ES-I3 (cell line): ENCODE measurements at regions not wholly inside any gene's neighbourhood (a gene's known extent, or its start where the extent isn't known, plus 50 kb on each side); places are given as distances from the start of the nearest gene placed in this dataset.

ENCODE experiments used
- H3K36me3 ChIP-seq: 2 replicates; pipeline ENCODE4 v1.6.1; 2013; ENCODE audit warnings: mild to moderate bottlenecking, low read length, control low read depth, moderate library complexity; ENCODE audit not compliant: insufficient read depth
- H3K4me1 ChIP-seq: 2 replicates; pipeline ENCODE4 v1.6.1; 2013; ENCODE audit warnings: mild to moderate bottlenecking, control low read depth, low read length; ENCODE audit not compliant: insufficient read depth
- H3K9ac ChIP-seq: 2 replicates; pipeline ENCODE4 v1.6.1; 2013; ENCODE audit warnings: low read depth, mild to moderate bottlenecking, low read length, moderate library complexity
- H3K9me3 ChIP-seq: 2 replicates; pipeline ENCODE4 v1.6.1; 2013; ENCODE audit warnings: mild to moderate bottlenecking, low read length, moderate library complexity; ENCODE audit not compliant: control insufficient read depth, insufficient read depth

DNA sequence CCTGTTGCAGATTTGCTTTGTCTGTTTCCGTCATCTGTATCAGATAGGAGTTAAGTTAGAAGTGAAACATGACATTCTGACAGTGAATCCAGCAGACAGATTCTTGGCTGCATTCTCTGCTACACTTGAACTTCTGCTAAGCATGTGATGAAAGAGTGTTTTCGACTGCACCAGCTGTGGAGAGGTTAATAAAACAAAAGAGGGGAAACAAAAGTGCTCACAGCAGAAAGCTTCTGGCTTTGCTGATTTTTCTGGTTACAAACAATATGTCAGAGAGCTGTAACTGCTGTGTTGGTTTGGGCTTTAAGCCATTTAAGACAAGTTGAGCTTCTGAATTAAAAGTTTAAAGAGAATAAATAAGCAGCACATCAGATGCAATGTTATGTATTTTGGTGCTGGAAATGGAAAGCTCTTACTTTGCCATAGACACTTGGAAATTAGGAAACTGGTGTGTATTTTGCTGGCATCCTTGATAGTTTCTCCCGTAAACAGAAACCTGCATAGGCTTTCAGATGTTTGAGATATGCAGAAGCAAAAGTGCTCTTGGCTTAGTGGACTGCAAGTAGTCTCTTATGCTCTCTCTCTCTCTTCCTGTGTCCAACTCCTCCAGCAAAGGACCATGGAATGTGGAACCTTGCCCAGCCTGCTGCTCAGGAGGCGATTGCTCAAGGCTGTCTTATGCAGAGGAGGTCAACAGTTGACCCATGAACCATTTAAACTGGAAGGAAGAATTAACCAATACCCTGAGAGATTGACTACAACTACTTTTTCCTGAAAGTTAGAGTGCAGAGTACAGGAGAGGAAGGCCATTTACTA is 104.9 kb downstream of the RPS12 start:
- H3K9me3 ChIP-seq = no peaks in the 10 kb centered on the region
- no peaks in the 10 kb centered on the region for H3K36me3 ChIP-seq
- H3K4me1 ChIP-seq = peaks cover 6% of the 10 kb centered on the region; the same call in 1 of the 2 replicates
- no peak overlapping the region for H3K9ac ChIP-seq

DNA sequence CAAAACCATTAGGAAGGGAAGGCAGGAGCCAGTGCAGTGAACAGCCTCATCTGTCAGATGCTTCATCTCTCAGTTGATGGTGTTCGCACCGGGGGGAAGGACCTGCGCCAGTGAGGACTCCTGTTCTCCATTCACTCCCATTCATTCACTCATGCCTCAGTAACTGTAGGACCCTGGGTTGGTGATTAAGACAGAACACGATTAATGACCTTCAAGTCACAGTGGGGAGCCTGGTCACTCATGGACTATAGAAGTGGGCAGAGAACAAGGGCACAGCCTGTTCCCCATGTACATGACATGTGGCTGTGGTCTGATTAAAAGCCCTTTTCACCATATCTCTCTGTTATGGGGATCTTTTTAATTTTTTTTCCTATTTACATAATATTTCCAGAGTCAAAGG is 113.3 kb downstream of the RPS12 start:
- H3K4me1 ChIP-seq = no peaks in the 10 kb centered on the region
- H3K9ac ChIP-seq = no peak overlapping the region
- no peaks in the 10 kb centered on the region for H3K9me3 ChIP-seq
- H3K36me3 ChIP-seq = no peaks in the 10 kb centered on the region

GRCh38 chr6:132929141-132929540 is 114.8 kb downstream of the RPS12 start:
- Histone ChIP-seq H3K4me1 (no peaks in the 10 kb centered on the region), H3K9me3 (no peaks in the 10 kb centered on the region), H3K36me3 (no peaks in the 10 kb centered on the region), H3K9ac (no peak overlapping the region)

DNA sequence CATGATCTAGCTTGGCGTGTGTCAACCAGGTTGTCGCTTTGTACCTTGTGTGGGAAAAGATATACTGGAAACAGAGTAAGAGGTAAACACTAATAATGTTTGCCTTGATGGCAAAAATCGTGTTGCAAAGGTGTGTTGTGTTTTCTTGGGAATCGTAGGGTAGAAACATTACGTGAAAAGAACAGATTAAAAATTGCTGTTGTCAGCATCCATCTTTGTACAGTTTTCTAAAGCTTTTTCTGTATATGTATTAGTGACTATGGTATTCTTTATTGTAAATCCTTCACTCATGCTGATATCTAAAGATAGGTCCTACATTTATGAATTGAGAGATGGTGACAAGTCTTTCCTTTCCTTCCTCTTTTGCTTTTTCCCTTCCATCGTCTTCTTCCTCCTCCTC is 116.9 kb downstream of the RPS12 start:
- no peaks in the 10 kb centered on the region for H3K4me1 ChIP-seq
- H3K36me3 ChIP-seq = no peaks in the 10 kb centered on the region
- no peaks in the 10 kb centered on the region for H3K9me3 ChIP-seq
- no peak overlapping the region for H3K9ac ChIP-seq

GRCh38 chr6:132931936-132932514 is 117.7 kb downstream of the RPS12 start:
- Histone ChIP-seq H3K9ac (no peak overlapping the region), H3K9me3 (no peaks in the 10 kb centered on the region), H3K36me3 (no peaks in the 10 kb centered on the region), H3K4me1 (no peaks in the 10 kb centered on the region)

DNA sequence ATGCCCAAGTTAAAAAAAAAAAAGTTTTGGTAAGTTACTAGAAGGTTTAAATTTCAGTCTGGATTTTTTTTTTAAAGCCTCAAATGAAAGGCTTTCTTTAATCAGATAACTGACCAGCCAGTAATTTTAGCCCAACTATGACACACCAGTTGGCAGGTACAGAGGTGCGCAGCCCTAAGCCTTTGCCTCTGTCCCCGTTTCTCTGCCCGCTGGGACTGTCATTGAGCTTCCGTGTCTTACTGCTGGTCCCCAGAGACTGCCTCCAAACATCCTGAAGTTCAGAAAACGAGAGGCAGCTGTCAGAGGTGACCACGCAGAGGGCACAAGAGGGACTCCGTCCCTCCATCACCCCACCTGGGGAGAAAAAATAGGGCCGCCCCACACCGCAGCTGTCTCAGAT is 118.2 kb downstream of the RPS12 start:
- Histone ChIP-seq H3K9ac (no peak overlapping the region), H3K4me1 (no peaks in the 10 kb centered on the region), H3K9me3 (no peaks in the 10 kb centered on the region), H3K36me3 (no peaks in the 10 kb centered on the region)

DNA sequence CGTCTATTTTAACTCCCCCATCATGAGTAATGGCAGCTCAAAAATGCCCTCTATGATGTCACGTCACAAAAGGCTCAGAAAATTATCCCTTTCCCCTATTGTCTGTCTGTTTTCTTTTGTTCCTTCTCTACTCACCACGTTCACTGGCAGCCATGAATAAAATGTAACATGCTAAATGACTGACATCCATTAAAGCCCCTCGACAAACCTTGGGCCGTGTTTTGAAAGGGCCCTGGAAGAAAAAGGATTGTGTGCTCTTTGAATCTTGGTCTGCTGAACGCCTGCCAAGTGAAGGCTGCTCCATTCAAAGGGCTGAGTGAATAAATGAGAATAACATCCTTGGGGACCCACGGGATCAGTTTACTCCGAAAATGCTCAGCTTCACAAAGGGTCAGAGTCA is 118.7 kb downstream of the RPS12 start:
- Histone ChIP-seq H3K36me3 (no peaks in the 10 kb centered on the region), H3K4me1 (no peaks in the 10 kb centered on the region), H3K9ac (no peak overlapping the region), H3K9me3 (no peaks in the 10 kb centered on the region)

GRCh38 chr6:132934496-132934895 is 120.1 kb downstream of the RPS12 start:
- Histone ChIP-seq H3K9ac (no peak overlapping the region), H3K9me3 (no peaks in the 10 kb centered on the region; the same call in 1 of the 2 replicates), H3K36me3 (no peaks in the 10 kb centered on the region), H3K4me1 (no peaks in the 10 kb centered on the region)

DNA sequence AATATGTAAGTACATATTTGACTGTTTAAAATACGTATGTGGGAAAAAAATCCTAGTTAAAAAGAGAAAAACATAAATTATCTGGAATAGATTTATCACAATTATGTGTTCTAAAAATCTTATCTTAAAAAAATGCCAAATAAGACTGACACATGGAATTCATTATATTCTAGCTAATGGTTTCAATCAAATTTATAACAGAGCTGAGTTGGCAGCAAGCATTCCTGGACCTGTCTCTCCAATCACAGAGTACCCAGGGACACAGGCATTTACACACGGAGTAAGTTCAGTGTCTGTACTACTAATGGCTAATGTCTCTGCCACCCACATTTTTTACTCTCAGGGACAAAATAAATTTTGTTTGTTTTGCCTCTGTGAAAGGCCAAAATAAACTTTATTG is 122.3 kb downstream of the RPS12 start:
- no peaks in the 10 kb centered on the region for H3K4me1 ChIP-seq

DNA sequence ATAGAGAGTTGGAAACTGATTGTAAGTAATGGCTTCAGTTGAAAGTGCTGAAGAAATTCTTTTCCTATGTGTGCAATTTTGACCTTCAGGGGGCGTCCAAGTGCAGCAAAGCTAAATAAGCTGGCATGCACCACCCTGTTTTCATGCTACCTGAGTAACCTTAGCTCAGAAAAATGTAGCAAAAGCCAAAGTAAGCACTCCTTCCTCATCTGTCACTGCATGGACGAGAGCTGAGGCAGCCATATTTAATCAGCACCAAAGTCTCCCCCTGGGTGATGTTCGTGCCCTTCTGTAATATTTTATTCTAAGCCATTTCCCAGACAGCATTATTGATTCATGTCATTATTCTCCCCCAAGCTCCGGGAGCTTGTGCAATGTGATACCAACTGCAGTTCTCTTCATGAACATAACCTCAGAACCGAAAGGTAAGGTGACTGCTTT is 123.1 kb downstream of the RPS12 start:
- Histone ChIP-seq H3K4me1 (no peaks in the 10 kb centered on the region), H3K9ac (no peak overlapping the region), H3K9me3 (no peaks in the 10 kb centered on the region; the same call in 1 of the 2 replicates), H3K36me3 (no peaks in the 10 kb centered on the region)

More for the DNA sequence above, 122.3 kb downstream of the RPS12 start:
- Histone ChIP-seq H3K9me3 (no peaks in the 10 kb centered on the region; the same call in 1 of the 2 replicates), H3K36me3 (no peaks in the 10 kb centered on the region), H3K9ac (no peak overlapping the region)

GRCh38 chr6:132948889-132949288 is 134.5 kb downstream of the RPS12 start:
- no peaks in the 10 kb centered on the region for H3K4me1 ChIP-seq
- H3K9me3 ChIP-seq = no peaks in the 10 kb centered on the region
- no peak overlapping the region for H3K9ac ChIP-seq
- no peaks in the 10 kb centered on the region for H3K36me3 ChIP-seq

DNA sequence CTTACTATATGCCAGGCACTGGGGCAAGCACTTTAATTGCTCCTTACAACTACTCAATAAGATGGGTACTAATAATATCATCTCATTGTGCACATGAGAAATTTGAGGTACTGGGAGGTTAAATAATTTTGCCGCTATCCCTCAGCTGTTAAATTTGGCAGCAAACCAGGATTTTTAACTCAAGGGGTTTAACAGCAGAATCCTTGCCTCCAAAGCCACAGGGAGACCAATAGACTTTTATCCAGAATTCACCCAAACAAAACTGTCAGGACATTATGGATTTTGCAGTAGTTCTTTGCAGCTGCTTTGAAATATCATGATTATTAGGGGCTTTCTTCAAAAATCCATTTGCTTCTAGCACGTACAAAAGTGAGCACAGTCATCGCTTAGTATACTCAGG is 136.2 kb downstream of the RPS12 start:
- Histone ChIP-seq H3K4me1 (no peaks in the 10 kb centered on the region), H3K9me3 (no peaks in the 10 kb centered on the region), H3K36me3 (no peaks in the 10 kb centered on the region), H3K9ac (no peak overlapping the region)

DNA sequence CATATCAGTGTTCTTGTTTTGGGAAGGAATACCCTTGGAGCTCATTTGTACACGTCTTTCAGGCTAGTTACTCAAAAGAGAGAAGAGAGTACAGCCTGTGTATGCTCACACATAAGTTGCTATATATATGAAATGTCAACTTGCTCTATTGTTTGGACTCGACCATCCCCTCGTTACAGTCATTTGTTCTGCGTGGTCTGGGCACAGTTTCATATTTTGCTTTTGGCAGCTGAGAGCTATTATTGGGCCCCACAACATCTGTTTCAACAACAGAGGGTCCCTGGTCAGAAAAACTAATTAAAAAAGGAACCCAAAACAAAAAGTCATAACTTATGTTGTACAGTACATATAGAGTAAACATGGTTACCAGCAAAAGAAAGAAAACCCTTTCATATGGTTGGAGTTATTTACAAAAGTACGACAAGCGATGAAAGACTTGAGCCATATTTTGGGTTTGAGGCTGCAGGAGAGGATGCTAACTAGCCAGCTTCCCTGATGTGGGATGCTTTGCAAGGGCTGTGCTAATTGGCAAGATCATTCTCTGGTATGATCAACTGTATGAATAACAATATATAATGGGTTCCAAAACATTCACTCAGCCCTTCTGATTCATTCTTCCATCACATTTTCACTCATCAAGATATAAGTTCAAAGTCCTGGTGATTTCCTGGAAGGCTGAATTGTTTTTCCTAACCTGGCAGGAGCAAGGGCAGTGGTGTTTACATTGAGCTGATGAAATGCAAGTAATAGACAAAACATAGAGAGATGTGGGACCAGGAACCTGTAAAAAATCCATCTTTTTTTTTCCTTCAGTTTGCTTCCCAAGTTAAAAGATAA is 137.9 kb downstream of the RPS12 start:
- no peaks in the 10 kb centered on the region for H3K9me3 ChIP-seq
- no peak overlapping the region for H3K9ac ChIP-seq
- H3K4me1 ChIP-seq = no peaks in the 10 kb centered on the region
- no peaks in the 10 kb centered on the region for H3K36me3 ChIP-seq

DNA sequence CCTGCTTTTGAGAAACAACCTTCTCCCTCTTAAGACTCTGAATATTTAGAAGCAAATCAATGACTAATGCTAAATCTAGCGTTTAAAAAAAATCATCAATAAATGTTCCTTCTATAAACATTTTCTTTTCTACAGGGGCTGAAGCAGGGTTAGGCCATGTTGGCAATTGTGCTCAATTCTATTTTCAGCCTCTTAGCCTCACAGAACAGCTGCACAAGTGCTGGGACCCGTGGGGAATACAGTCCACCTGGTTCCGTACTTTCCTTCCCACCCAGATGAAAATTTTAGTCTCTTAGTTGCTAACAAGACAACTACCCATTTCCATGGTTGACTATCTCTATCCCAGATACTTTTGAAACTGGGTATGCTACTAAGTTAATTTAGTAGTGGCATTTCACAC is 138.6 kb downstream of the RPS12 start:
- Histone ChIP-seq H3K4me1 (no peaks in the 10 kb centered on the region), H3K9me3 (no peaks in the 10 kb centered on the region), H3K36me3 (no peaks in the 10 kb centered on the region), H3K9ac (no peak overlapping the region)
